HCT116 (cell line): ENCODE measurements at regions not wholly inside any gene's neighbourhood (a gene's known extent, or its start where the extent isn't known, plus 50 kb on each side); places are given as distances from the start of the nearest gene placed in this dataset.

ENCODE experiments used
- ATAC-seq: fragments of 200-7000 bp; cut with Tn5 transposase; 2 replicates; pipeline ENCODE4 v1.9.1; 2020; ENCODE audit warnings: mild to moderate bottlenecking, moderate library complexity
- BruUV-seq: library from RNA; stranded (reverse); fragments of 400-500 nt; replicated peaks from 2 replicates; lab custom pipeline; 2021; lab: Mats Ljungman, UMichigan
- CTCF ChIA-PET: fragments of 300-600 bp; sonication (Branson Sonifier 250); formaldehyde crosslinking; loops from one replicate; lab custom pipeline; 2021; ENCODE audit warnings: antibody characterized with exemption; lab: Charles Lee
- POLR2A ChIA-PET: fragments of 300-600, 350-600 bp; sonication (Branson Sonifier 250); formaldehyde crosslinking; loops from one replicate; lab custom pipeline; 2021; ENCODE audit warnings: antibody characterized with exemption; lab: Charles Lee
- RAD21 ChIA-PET, 2 experiments: fragments of 300-600 bp; sonication (Branson Sonifier 250); formaldehyde crosslinking; loops; one replicate each; lab custom pipeline; 2023; ENCODE audit warnings: low total read pairs in 2 of 2; ENCODE audit not compliant: uncharacterized antibody in 2 of 2, unreplicated experiment in 2 of 2, low non-redundant PET in 1 of 2; lab: Charles Lee
- DNase-seq: peaks from one replicate; pipeline ENCODE4 v3.0.0-alpha.2; 2010; ENCODE audit warnings: low read depth, low spot score
- H2AFZ ChIP-seq: fragments of 200-600 bp; shearing (Covaris generic), sonication (generic); 2 replicates; pipeline ENCODE4 v1.6.1; 2017; ENCODE audit warnings: low read depth, mixed run types, mixed read lengths, antibody characterized with exemption, low read length; ENCODE audit not compliant: poor library complexity, severe bottlenecking
- H3K27ac ChIP-seq: 2 replicates; pipeline ENCODE4 v1.5.1; 2012; ENCODE audit warnings: low read depth, low read length
- H3K27me3 ChIP-seq: fragments of 200-600 bp; sonication (generic); 2 replicates; pipeline ENCODE4 v1.6.1; 2016; ENCODE audit warnings: mixed run types, low read length, mixed read lengths; ENCODE audit not compliant: insufficient read depth
- H3K36me3 ChIP-seq, 2 experiments: fragments of 200-500 bp in 1 of 2; fragments of 200-600 bp in 1 of 2; sonication (Bioruptor generic) in 1 of 2; sonication (generic) in 1 of 2; 2 replicates each; pipeline versions ENCODE4 v1.5.1 to v1.6.1; 2014 to 2016; ENCODE audit warnings: low read length in 2 of 2, inconsistent platforms in 1 of 2, mixed read lengths in 1 of 2, mixed run types in 1 of 2; ENCODE audit not compliant: insufficient read depth in 2 of 2, control insufficient read depth in 1 of 2
- H3K4me1 ChIP-seq, 2 experiments: fragments of 200-600 bp in 1 of 2; sonication (generic) in 1 of 2; 2 replicates each; pipeline versions ENCODE4 v1.5.1 to v1.6.1; 2012 to 2017; ENCODE audit warnings: low read length in 2 of 2, inconsistent platforms in 1 of 2, mild to moderate bottlenecking in 1 of 2, mixed read lengths in 1 of 2, mixed run types in 1 of 2, moderate library complexity in 1 of 2; ENCODE audit not compliant: insufficient read depth in 2 of 2, control insufficient read depth in 1 of 2
- H3K4me2 ChIP-seq: fragments of 200-600 bp; sonication (generic); 2 replicates; pipeline ENCODE4 v1.6.1; 2017; ENCODE audit warnings: mixed run types, low read length, mixed read lengths
- H3K4me3 ChIP-seq, 2 experiments: fragments of 200-600 bp in 1 of 2; sonication (generic) in 1 of 2; replicated peaks in 1 of 2; 2 replicates each; pipeline ENCODE4 v1.5.1; 2011 to 2016; ENCODE audit warnings: low read length in 2 of 2, control low read depth in 1 of 2, low read depth in 1 of 2, mild to moderate bottlenecking in 1 of 2, mixed read lengths in 1 of 2, mixed run types in 1 of 2
- H3K79me2 ChIP-seq: fragments of 200-600 bp; sonication (generic); 2 replicates; pipeline ENCODE4 v1.6.1; 2017; ENCODE audit warnings: mild to moderate bottlenecking, mixed run types, low read length, moderate library complexity, mixed read lengths; ENCODE audit not compliant: insufficient read depth
- H3K9ac ChIP-seq: fragments of 200-600 bp; sonication (generic); 2 replicates; pipeline ENCODE4 v1.6.1; 2016; ENCODE audit warnings: low read length, mixed read lengths
- H3K9me2 ChIP-seq: fragments of 200-600 bp; sonication (generic), shearing (Covaris generic); 2 replicates; pipeline ENCODE4 v1.6.1; 2017; ENCODE audit warnings: mixed run types, mild to moderate bottlenecking, moderate library complexity; ENCODE audit not compliant: insufficient read depth
- H3K9me3 ChIP-seq, 2 experiments: fragments of 200-500 bp in 1 of 2; fragments of 200-600 bp in 1 of 2; sonication (Bioruptor generic) in 1 of 2; sonication (generic) in 1 of 2; 2 replicates each; pipeline ENCODE4 v1.6.1; 2014 to 2017; ENCODE audit warnings: low read length in 2 of 2, mixed read lengths in 2 of 2, inconsistent platforms in 1 of 2, low read depth in 1 of 2, mild to moderate bottlenecking in 1 of 2, mixed run types in 1 of 2, moderate library complexity in 1 of 2; ENCODE audit not compliant: control insufficient read depth in 1 of 2, insufficient read depth in 1 of 2
- H4K20me1 ChIP-seq: fragments of 200-600 bp; sonication (generic), shearing (Covaris generic); 2 replicates; pipeline ENCODE4 v1.6.1; 2017; ENCODE audit warnings: mixed run types, mild to moderate bottlenecking, moderate library complexity; ENCODE audit not compliant: insufficient read depth
- CBX3 ChIP-seq: IDR thresholded peaks from 2 replicates; pipeline ENCODE4 v1.6.1; 2012; ENCODE audit warnings: low read depth
- CEBPB ChIP-seq: IDR thresholded peaks from 2 replicates; pipeline ENCODE4 v1.6.1; 2012; ENCODE audit warnings: low read depth
- CTCF ChIP-seq, 3 experiments: fragments of 200-600 bp in 1 of 3; sonication (generic) in 1 of 3; IDR thresholded peaks in 2 of 3; conservative IDR thresholded peaks in 1 of 3; 2 replicates each; pipeline ENCODE4 v1.5.1; 2012 to 2017; ENCODE audit warnings: low read depth in 2 of 3, low read length in 2 of 3, antibody characterized with exemption in 1 of 3, borderline replicate concordance in 1 of 3, control low read depth in 1 of 3, mild to moderate bottlenecking in 1 of 3, mixed read lengths in 1 of 3, mixed run types in 1 of 3, moderate library complexity in 1 of 3; ENCODE audit not compliant: insufficient read depth in 1 of 3
- EGR1 ChIP-seq: IDR thresholded peaks from 2 replicates; pipeline ENCODE4 v1.6.1; 2012; ENCODE audit warnings: low read depth
- ELF1 ChIP-seq: IDR thresholded peaks from 2 replicates; pipeline ENCODE4 v1.6.1; 2012; ENCODE audit warnings: low read depth, borderline replicate concordance
- EZH2 ChIP-seq: fragments of 200-600 bp; sonication (generic); IDR thresholded peaks from 2 replicates; pipeline ENCODE4 v1.6.1; 2017; ENCODE audit warnings: antibody characterized with exemption, mixed run types
- EZH2phosphoT487 ChIP-seq: fragments of 200-600 bp; IDR thresholded peaks from 2 replicates; pipeline ENCODE4 v1.6.1; 2018; ENCODE audit warnings: antibody characterized with exemption, borderline replicate concordance
- FOSL1 ChIP-seq: IDR thresholded peaks from 2 replicates; pipeline ENCODE4 v1.6.1; 2012; ENCODE audit warnings: low read depth
- JUND ChIP-seq: IDR thresholded peaks from 2 replicates; pipeline ENCODE4 v1.6.1; 2012
- MAX ChIP-seq: IDR thresholded peaks from 2 replicates; pipeline ENCODE4 v1.6.1; 2012
- POLR2AphosphoS5 ChIP-seq: IDR thresholded peaks from 2 replicates; pipeline ENCODE4 v1.6.1; 2011; ENCODE audit warnings: mild to moderate bottlenecking, low read depth, low read length, moderate library complexity
- RAD21 ChIP-seq: IDR thresholded peaks from 2 replicates; pipeline ENCODE4 v1.6.1; 2012; ENCODE audit warnings: low read depth, mild to moderate bottlenecking
- REST ChIP-seq: IDR thresholded peaks from 2 replicates; pipeline ENCODE4 v1.6.1; 2012; ENCODE audit warnings: low read depth
- SIN3A ChIP-seq: IDR thresholded peaks from 2 replicates; pipeline ENCODE4 v1.6.1; 2012; ENCODE audit warnings: low read depth
- SP1 ChIP-seq: IDR thresholded peaks from 2 replicates; pipeline ENCODE4 v1.6.1; 2012; ENCODE audit warnings: low read depth
- SRF ChIP-seq: IDR thresholded peaks from 2 replicates; pipeline ENCODE4 v1.6.1; 2012; ENCODE audit warnings: low read depth
- TCF7L2 ChIP-seq: IDR thresholded peaks from 2 replicates; pipeline ENCODE4 v1.7.0; 2011; ENCODE audit warnings: borderline replicate concordance, inconsistent platforms; ENCODE audit not compliant: insufficient read depth, insufficient read length; ENCODE audit errors: extremely low read depth
- ZBTB33 ChIP-seq: IDR thresholded peaks from 2 replicates; pipeline ENCODE4 v1.6.1; 2011; ENCODE audit warnings: mild to moderate bottlenecking, low read length, moderate library complexity; ENCODE audit not compliant: insufficient replicate concordance; ENCODE audit errors: extremely low read depth
- ZFX ChIP-seq: fragments of 450-650 bp; IDR thresholded peaks from 2 replicates; pipeline ENCODE4 v1.6.1; 2017
- intact Hi-C: fragments of 100-400 bp; cut with micrococcal nuclease; formaldehyde crosslinking; loops from 2 replicates; pipeline ENCODE4 v1.10.0; 2022

GRCh38 chr2:56933976-56934375 lies 750.2 kb downstream of the CCDC85A start:
- Histone ChIP-seq H3K4me1 (no peaks in the 10 kb centered on the region), H3K36me3 (no peaks in the 10 kb centered on the region), H3K9me2 (no peaks in the 10 kb centered on the region), H3K9me3 (no peaks in the 10 kb centered on the region), H3K4me3 (no peak overlapping the region), H3K27ac (no peak overlapping the region), H3K9ac (no peak overlapping the region), H3K4me2 (no peak overlapping the region), H4K20me1 (no peaks in the 10 kb centered on the region), H3K27me3 (no peaks in the 10 kb centered on the region), H2AFZ (no peak overlapping the region), H3K79me2 (no peaks in the 10 kb centered on the region)
- intact Hi-C loops, result no loop called here
- TF ChIP-seq SP1 (no peak), POLR2AphosphoS5 (no peak), SRF (no peak), EZH2 (no peak), ELF1 (no peak), MAX (no peak), EGR1 (no peak), EZH2phosphoT487 (no peak), SIN3A (no peak), CEBPB (no peak), REST (no peak), TCF7L2 (no peak), ZFX (no peak), CBX3 (no peak), FOSL1 (no peak), CTCF (IDR thresholded peaks at IDR 0.05 in 2 of 3, conservative IDR thresholded peaks at IDR 0.05 in 1 of 3; ENCODE audit: borderline replicate concordance in 1 of 3, insufficient read depth in 1 of 3, low read depth in 2 of 3, low read length in 2 of 3) (no peak), JUND (no peak), ZBTB33 (no peak), RAD21 (no peak)
- ChIA-PET POLR2A (no interaction called here), RAD21 (no interaction called here), CTCF (no interaction called here)
- DNase-seq, result no peak
- BruUV-seq, result no TSS peak
- no peak for ATAC-seq
